K562 (cell line): ENCODE measurements at regions not wholly inside any gene's neighbourhood (a gene's known extent, or its start where the extent isn't known, plus 50 kb on each side); places are given as distances from the start of the nearest gene placed in this dataset.

Experiments used
- ATAC-seq: fragments of 200-7000 bp; cut with Tn5 transposase; 3 replicates; pipeline ENCODE4 v1.9.1; 2020; ENCODE audit warnings: moderate library complexity
- BruUV-seq: library from RNA; stranded (reverse); fragments of 400-500 nt; replicated peaks from 2 replicates; lab custom pipeline; 2021; lab: Mats Ljungman, UMichigan
- CTCF ChIA-PET: fragments of 300-600 bp; formaldehyde crosslinking; extraction: SDS; loops from one replicate; lab custom pipeline; 2021; ENCODE audit warnings: low intra/inter-chr PET ratio; lab: Yijun Ruan, JAX
- POLR2A ChIA-PET: fragments of 300-600, 350-650 bp; sonication (Branson Sonifier 250); formaldehyde crosslinking; extraction: SDS; loops from one replicate; lab custom pipeline; 2021; ENCODE audit warnings: antibody characterized with exemption, inconsistent platforms; lab: Yijun Ruan, JAX
- DNase-seq, 4 experiments: peaks; one replicate each; pipeline versions ENCODE4 v3.0.0 to v3.0.0-alpha.2; 2011 to 2018; ENCODE audit warnings: low spot score in 3 of 4, mixed read lengths in 3 of 4; ENCODE audit errors: extremely low read depth in 1 of 4
- FAIRE-seq: peaks from 2 replicates; lab custom pipeline; 2011; peaks lifted over from hg19 to GRCh38; lab: Jason Lieb, UNC
- H2AFZ ChIP-seq: 2 replicates; pipeline ENCODE4 v1.6.0; 2011; ENCODE audit warnings: low read depth, low read length, control low read depth, inconsistent platforms
- H3K27ac ChIP-seq: fragments of 200-600 bp; 3 replicates; pipeline ENCODE4 v1.8.0; 2011; ENCODE audit warnings: low read depth, mild to moderate bottlenecking, control low read depth, inconsistent platforms, low read length, moderate library complexity, mixed read lengths; ENCODE audit errors: extremely low read depth
- H3K27me3 ChIP-seq, 2 experiments: fragments of 300-600 bp in 1 of 2; 2 replicates in 1 of 2; 3 replicates in 1 of 2; pipeline versions ENCODE4 v1.6.0 to v1.8.0; 2011; ENCODE audit warnings: inconsistent platforms in 2 of 2, low read length in 2 of 2, mild to moderate bottlenecking in 1 of 2, mixed read lengths in 1 of 2, moderate library complexity in 1 of 2; ENCODE audit not compliant: control insufficient read depth in 2 of 2, insufficient read depth in 2 of 2
- H3K36me3 ChIP-seq: fragments of 300-600 bp; 3 replicates; pipeline ENCODE4 v1.8.0; 2011; ENCODE audit warnings: mild to moderate bottlenecking, low read length, inconsistent platforms; ENCODE audit not compliant: control insufficient read depth, insufficient read depth
- H3K4me1 ChIP-seq, 2 experiments: fragments of 200-600 bp in 1 of 2; replicated peaks in 1 of 2; 2 replicates in 1 of 2; 3 replicates in 1 of 2; pipeline versions ENCODE4 v1.5.1 to v1.8.0; 2011; ENCODE audit warnings: inconsistent platforms in 2 of 2, low read length in 2 of 2, mild to moderate bottlenecking in 1 of 2, mixed read lengths in 1 of 2, moderate library complexity in 1 of 2; ENCODE audit not compliant: control insufficient read depth in 2 of 2, insufficient read depth in 2 of 2
- H3K4me2 ChIP-seq: 2 replicates; pipeline ENCODE4 v1.6.1; 2011; ENCODE audit warnings: low read length, control low read depth, inconsistent platforms, mixed read lengths; ENCODE audit not compliant: insufficient read depth
- H3K4me3 ChIP-seq: fragments of 200-600 bp; sonication (generic), shearing (Covaris generic); 2 replicates; pipeline ENCODE4 v1.5.1; 2016; ENCODE audit warnings: control low read depth, inconsistent platforms
- H3K79me2 ChIP-seq: fragments of 200-600 bp; 3 replicates; pipeline ENCODE4 v1.8.0; 2011; ENCODE audit warnings: low read length, inconsistent platforms; ENCODE audit not compliant: control insufficient read depth, insufficient read depth
- H3K9ac ChIP-seq, 2 experiments: 2 replicates each; pipeline versions ENCODE4 v1.6.0 to v1.6.1; 2011; ENCODE audit warnings: low read depth in 2 of 2, low read length in 2 of 2, control low read depth in 1 of 2, inconsistent platforms in 1 of 2, mild to moderate bottlenecking in 1 of 2, mixed read lengths in 1 of 2; ENCODE audit not compliant: insufficient read depth in 1 of 2
- H3K9me1 ChIP-seq: one replicate; pipeline ENCODE4 v1.6.0; 2011; ENCODE audit warnings: inconsistent platforms, mild to moderate bottlenecking, low read length, moderate library complexity; ENCODE audit not compliant: control insufficient read depth, insufficient read depth
- H3K9me3 ChIP-seq: replicated peaks from 2 replicates; pipeline ENCODE4 v1.5.1; 2011; ENCODE audit warnings: low read depth, low read length, inconsistent platforms; ENCODE audit not compliant: control insufficient read depth, insufficient read depth
- H4K20me1 ChIP-seq: replicated peaks from 2 replicates; pipeline ENCODE4 v1.6.1; 2011; ENCODE audit warnings: low read length, inconsistent platforms, mixed read lengths; ENCODE audit not compliant: control insufficient read depth, insufficient read depth
- BRF2 ChIP-seq: IDR thresholded peaks from 3 replicates; pipeline ENCODE4 v1.6.1; 2011; ENCODE audit warnings: borderline replicate concordance, mild to moderate bottlenecking; ENCODE audit not compliant: insufficient read length, insufficient read depth
- CLOCK ChIP-seq: fragments of 250-450 bp; sonication (Bioruptor Pico); IDR thresholded peaks from 2 replicates; pipeline ENCODE4 v1.4.0; 2020; ENCODE audit warnings: mild to moderate bottlenecking, moderate library complexity, borderline replicate concordance
- EP300 ChIP-seq: IDR thresholded peaks from 2 replicates; pipeline ENCODE4 v1.6.1; 2012; ENCODE audit warnings: low read length, improper control_type of control experiment
- FOXK2 ChIP-seq, 2 experiments: fragments of 450-650 bp; IDR thresholded peaks in 1 of 2; conservative IDR thresholded peaks in 1 of 2; 2 replicates each; pipeline ENCODE4 v1.6.1; 2016; ENCODE audit warnings: low read depth in 2 of 2, mild to moderate bottlenecking in 1 of 2
- HSF4 ChIP-seq: fragments of 250-450 bp; sonication (Bioruptor Pico); IDR thresholded peaks from 2 replicates; pipeline ENCODE4 v2.1.2; 2022; ENCODE audit warnings: mild to moderate bottlenecking, moderate library complexity, borderline replicate concordance
- MAFK ChIP-seq: IDR thresholded peaks from 2 replicates; pipeline ENCODE4 v1.6.1; 2011; ENCODE audit warnings: low read length, improper control_type of control experiment
- MCM7 ChIP-seq, 2 experiments: fragments of 450-650 bp; IDR thresholded peaks; 2 replicates each; pipeline ENCODE4 v1.6.1; 2016 to 2018
- MTA1 ChIP-seq: fragments of 450-650 bp; IDR thresholded peaks from 2 replicates; pipeline ENCODE4 v1.6.1; 2017; ENCODE audit warnings: borderline replicate concordance
- MYBL2 ChIP-seq, 2 experiments: fragments of 450-650 bp in 1 of 2; sonication (generic) in 1 of 2; formaldehyde crosslinking in 1 of 2; IDR thresholded peaks; 2 replicates each; pipeline versions ENCODE4 v1.6.1 to v1.8.1; 2017 to 2022; ENCODE audit warnings: borderline replicate concordance in 1 of 2, inconsistent platforms in 1 of 2, low read depth in 1 of 2, mild to moderate bottlenecking in 1 of 2, missing genetic modification reagents in 1 of 2, moderate library complexity in 1 of 2
- RUNX1 ChIP-seq: sonication (generic); IDR thresholded peaks from 2 replicates; pipeline ENCODE4 v1.6.1; 2016; ENCODE audit warnings: antibody characterized with exemption, low read depth
- SMARCB1 ChIP-seq: IDR thresholded peaks from 2 replicates; pipeline ENCODE4 v1.6.1; 2011; ENCODE audit warnings: improper control_type of control experiment, low read depth; ENCODE audit not compliant: insufficient read length
- SRF ChIP-seq, 2 experiments: fragments of 250-450, 450-650 bp in 1 of 2; sonication (Bioruptor Pico) in 1 of 2; sonication (generic) in 1 of 2; formaldehyde crosslinking; IDR thresholded peaks; 2 replicates each; pipeline versions ENCODE4 v1.5.0 to v1.5.1; 2020 to 2022; ENCODE audit warnings: mild to moderate bottlenecking in 1 of 2, missing genetic modification reagents in 1 of 2
- STAT5B ChIP-seq: fragments of 250-450 bp; sonication (Bioruptor Pico); IDR thresholded peaks from 2 replicates; pipeline ENCODE4 v1.8.0; 2021; ENCODE audit warnings: mild to moderate bottlenecking, inconsistent platforms
- TCF7L2 ChIP-seq: fragments of 150-350 bp; IDR thresholded peaks from 2 replicates; pipeline ENCODE4 v1.6.1; 2016; ENCODE audit warnings: low read depth, mild to moderate bottlenecking, low read length, moderate library complexity
- YY1 ChIP-seq, 3 experiments: IDR thresholded peaks; 2 replicates each; pipeline ENCODE4 v1.6.1; 2011; ENCODE audit warnings: low read length in 2 of 3, mild to moderate bottlenecking in 2 of 3, moderate library complexity in 2 of 3, borderline replicate concordance in 1 of 3, control low read depth in 1 of 3, low read depth in 1 of 3; ENCODE audit not compliant: insufficient read depth in 3 of 3, insufficient replicate concordance in 2 of 3, control insufficient read depth in 1 of 3, insufficient read length in 1 of 3; ENCODE audit errors: extremely low read depth in 1 of 3
- ZBTB2 ChIP-seq: fragments of 450-650 bp; IDR thresholded peaks from 2 replicates; pipeline ENCODE4 v1.6.1; 2016; ENCODE audit warnings: antibody characterized with exemption
- ZNF551 ChIP-seq: fragments of 250-450 bp; sonication (Bioruptor Pico); IDR thresholded peaks from 2 replicates; pipeline ENCODE4 v1.5.0; 2021; ENCODE audit warnings: mild to moderate bottlenecking, moderate library complexity
- ZNF695 ChIP-seq: fragments of 450-650 bp; formaldehyde crosslinking; IDR thresholded peaks from 2 replicates; pipeline ENCODE4 v1.4.0; 2020; ENCODE audit warnings: mild to moderate bottlenecking, moderate library complexity
- WGBS: fragments of 100-300 bp; shearing (Covaris generic); methylation state at CpG from one replicate; pipeline ENCODE4 v1.1.6; 2016; ENCODE audit warnings: low coverage, mixed read lengths; ENCODE audit not compliant: insufficient coverage; ENCODE audit errors: missing lambda C conversion rate; 5-methylcytosine and 5-hydroxymethylcytosine counted together
- in situ Hi-C: fragments of 300-500 bp; cut with MboI; formaldehyde crosslinking; loops from 4 replicates; pipeline ENCODE4 v1.15.0; 2018; ENCODE audit warnings: inconsistent platforms, mixed read lengths
- intact Hi-C: fragments of 100-400 bp; cut with micrococcal nuclease; formaldehyde crosslinking; loops from 2 replicates; pipeline ENCODE4 v1.14.2; 2022

GRCh38 chr1:61000327-61000726 lies 82.0 kb upstream of the NFIA start:
- DNase-seq (no peak), ATAC-seq (no peak), FAIRE-seq (no peak)
- BruUV-seq = no TSS peak
- Histone ChIP-seq H3K9me3 (no peaks in the 10 kb centered on the region), H3K79me2 (no peaks in the 10 kb centered on the region), H3K4me2 (no peak overlapping the region), H2AFZ (no peak overlapping the region), H3K27ac (no peak overlapping the region), H3K27me3 (no peaks in the 10 kb centered on the region; a peak in 1 of 5 replicates), H3K9me1 (no peaks in the 10 kb centered on the region), H3K4me3 (no peak overlapping the region), H4K20me1 (no peaks in the 10 kb centered on the region), H3K36me3 (no peaks in the 10 kb centered on the region), H3K4me1 (peaks cover 0 to 3% of the 10 kb centered on the region in 2 experiments; a peak in 3 of 5 replicates), H3K9ac (no peak overlapping the region)
- ChIA-PET POLR2A (no interaction called here), CTCF (no interaction called here)
- 75% methylated on average over 3 of the region's 3 CpGs for WGBS
- intact Hi-C loops (no loop called here), in situ Hi-C loops (no loop called here)
- TF ChIP-seq HSF4 (no peak), SRF (CRISPR knock-in tag; IDR thresholded peaks at IDR 0.05) (no peak), MYBL2 (IDR thresholded peaks at IDR 0.05; ENCODE audit: low read depth) (no peak), MYBL2 (CRISPR knock-in tag; IDR thresholded peaks at IDR 0.05; ENCODE audit: borderline replicate concordance) (no peak), STAT5B (CRISPR knock-in tag) (no peak), MTA1 (no peak), ZBTB2 (no peak), MCM7 (IDR thresholded peaks at IDR 0.05) (no peak), YY1 (IDR thresholded peaks at IDR 0.05; ENCODE audit: borderline replicate concordance in 1 of 3, control insufficient read depth in 1 of 3, extremely low read depth in 1 of 3, insufficient read depth in 3 of 3, insufficient read length in 1 of 3, insufficient replicate concordance in 2 of 3, low read depth in 1 of 3, low read length in 2 of 3) (no peak), RUNX1 (no peak), FOXK2 (conservative IDR thresholded peaks at IDR 0.05 in 1 of 2, IDR thresholded peaks at IDR 0.05 in 1 of 2; ENCODE audit: low read depth in 2 of 2) (no peak), CLOCK (CRISPR knock-in tag) (no peak), EP300 (no peak), BRF2 (no peak), ZNF551 (CRISPR knock-in tag) (no peak), ZNF695 (CRISPR knock-in tag) (no peak), SMARCB1 (no peak), MAFK (no peak), TCF7L2 (no peak)
